HFFc6 (cell line): ENCODE measurements at regions not wholly inside any gene's neighbourhood (a gene's known extent, or its start where the extent isn't known, plus 50 kb on each side); places are given as distances from the start of the nearest gene placed in this dataset.

Experiments used
- DNase-seq: peaks from one replicate; pipeline ENCODE4 v3.0.0-alpha.2; 2018
- H3K27ac Mint-ChIP-seq: 2 replicates; pipeline ENCODE4 v1.8.0; 2020; ENCODE audit warnings: mild to moderate bottlenecking, mixed read lengths
- H3K27me3 Mint-ChIP-seq: 2 replicates; pipeline ENCODE4 v1.8.0; 2021; ENCODE audit warnings: mild to moderate bottlenecking, moderate library complexity, mixed read lengths; ENCODE audit not compliant: insufficient read depth
- H3K36me3 Mint-ChIP-seq: 2 replicates; pipeline ENCODE4 v1.8.0; 2021; ENCODE audit warnings: low read depth, mixed read lengths
- H3K4me1 Mint-ChIP-seq: 2 replicates; pipeline ENCODE4 v1.8.0; 2020; ENCODE audit warnings: low read depth, mixed read lengths
- H3K4me3 Mint-ChIP-seq: 2 replicates; pipeline ENCODE4 v1.8.0; 2020; ENCODE audit warnings: mild to moderate bottlenecking, moderate library complexity, mixed read lengths
- H3K9me3 Mint-ChIP-seq: 2 replicates; pipeline ENCODE4 v1.8.0; 2020; ENCODE audit warnings: mild to moderate bottlenecking, mixed read lengths
- CTCF ChIP-seq: fragments of 200-600 bp; sonication (generic); IDR thresholded peaks from 2 replicates; pipeline ENCODE4 v1.5.0; 2021; ENCODE audit warnings: antibody characterized with exemption, mild to moderate bottlenecking

- no peak for TF ChIP-seq CTCF
- Mint-ChIP-seq H3K9me3 (no peaks in the 10 kb centered on the region), H3K4me3 (no peak overlapping the region), H3K27ac (no peak overlapping the region), H3K27me3 (peaks cover 44% of the 10 kb centered on the region), H3K4me1 (no peaks in the 10 kb centered on the region), H3K36me3 (no peaks in the 10 kb centered on the region)
- no peak for DNase-seq
Observed at GRCh38 chr17:79162012-79162963, 87.7 kb downstream of the ENGASE start.

- no peak overlapping the region for H3K27ac Mint-ChIP-seq
- no peaks in the 10 kb centered on the region for H3K36me3 Mint-ChIP-seq
- H3K27me3 Mint-ChIP-seq = peaks cover 41% of the 10 kb centered on the region
- no peak overlapping the region for H3K4me3 Mint-ChIP-seq
- no peaks in the 10 kb centered on the region for H3K4me1 Mint-ChIP-seq
- TF ChIP-seq CTCF = no peak
- DNase-seq = no peak
- no peaks in the 10 kb centered on the region for H3K9me3 Mint-ChIP-seq
Observed at GRCh38 chr17:79160980-79161636, 86.5 kb downstream of the ENGASE start.

GRCh38 chr17:79159926-79160325 is 85.3 kb downstream of the ENGASE start:
- no peaks in the 10 kb centered on the region for H3K9me3 Mint-ChIP-seq
- no peaks in the 10 kb centered on the region for H3K36me3 Mint-ChIP-seq
- H3K4me1 Mint-ChIP-seq = no peaks in the 10 kb centered on the region
- H3K27ac Mint-ChIP-seq = no peak overlapping the region
- TF ChIP-seq CTCF = no peak
- no peak overlapping the region for H3K4me3 Mint-ChIP-seq
- peaks cover 39% of the 10 kb centered on the region for H3K27me3 Mint-ChIP-seq
- no peak for DNase-seq

- Mint-ChIP-seq H3K27me3 (peaks cover 37% of the 10 kb centered on the region), H3K27ac (no peak overlapping the region)
- TF ChIP-seq CTCF = no peak
Observed at GRCh38 chr17:79159471-79159870, 84.8 kb downstream of the ENGASE start.

GRCh38 chr17:79156463-79157095 is 82.0 kb downstream of the ENGASE start:
- H3K27me3 Mint-ChIP-seq = peaks cover 43% of the 10 kb centered on the region
- no peaks in the 10 kb centered on the region for H3K9me3 Mint-ChIP-seq
- H3K27ac Mint-ChIP-seq = no peak overlapping the region

More at GRCh38 chr17:79159471-79159870, 84.8 kb downstream of the ENGASE start:
- Mint-ChIP-seq H3K4me3 (no peak overlapping the region), H3K4me1 (no peaks in the 10 kb centered on the region), H3K9me3 (no peaks in the 10 kb centered on the region), H3K36me3 (no peaks in the 10 kb centered on the region)
- no peak for DNase-seq

More at GRCh38 chr17:79156463-79157095, 82.0 kb downstream of the ENGASE start:
- no peak for TF ChIP-seq CTCF
- no peak for DNase-seq
- H3K4me1 Mint-ChIP-seq = no peaks in the 10 kb centered on the region
- no peak overlapping the region for H3K4me3 Mint-ChIP-seq
- no peaks in the 10 kb centered on the region for H3K36me3 Mint-ChIP-seq
